GM12878 (cell line): ENCODE measurements at regions not wholly inside any gene's neighbourhood (a gene's known extent, or its start where the extent isn't known, plus 50 kb on each side); places are given as distances from the start of the nearest gene placed in this dataset.
"Not testable (repeated sequence)": the region's sequence is repeated elsewhere in the genome, so short reads cannot be mapped to it uniquely, and the experiment has no call there.

ENCODE experiments used
- ATAC-seq: fragments of 200-7000 bp; cut with Tn5 transposase; 3 replicates; pipeline ENCODE4 v1.9.1; 2020; ENCODE audit warnings: mild to moderate bottlenecking, moderate library complexity
- BruUV-seq: library from RNA; stranded (reverse); fragments of 400-500 nt; replicated peaks from 2 replicates; lab custom pipeline; 2021; lab: Mats Ljungman, UMichigan
- CTCF ChIA-PET: fragments of 300-600 bp; sonication (Branson Sonifier 250); formaldehyde crosslinking; extraction: SDS; loops from one replicate; lab custom pipeline; 2021; ENCODE audit warnings: inconsistent platforms; lab: Yijun Ruan, JAX
- POLR2A ChIA-PET: fragments of 350-600 bp; formaldehyde crosslinking; extraction: SDS; loops from one replicate; lab custom pipeline; 2021; ENCODE audit warnings: inconsistent platforms; lab: Charles Lee
- RAD21 ChIA-PET: fragments of 300-600 bp; sonication (Branson Sonifier 250); formaldehyde crosslinking; loops from one replicate; lab custom pipeline; 2023; ENCODE audit warnings: antibody characterized with exemption; ENCODE audit not compliant: unreplicated experiment; lab: Charles Lee
- SMC1A ChIA-PET: fragments of 300-600 bp; sonication (Branson Sonifier 250); formaldehyde crosslinking; loops from one replicate; lab custom pipeline; 2023; ENCODE audit not compliant: unreplicated experiment, uncharacterized antibody; lab: Charles Lee
- DNase-seq: peaks from one replicate; pipeline ENCODE4 v3.0.0-alpha.2; 2011; ENCODE audit warnings: low read depth, low spot score
- FAIRE-seq: peaks from 3 replicates; lab custom pipeline; 2011; peaks lifted over from hg19 to GRCh38; lab: Jason Lieb, UNC
- H2AFZ ChIP-seq: 2 replicates; pipeline ENCODE4 v1.6.0; 2011; ENCODE audit warnings: low read depth, low read length, control low read depth; ENCODE audit not compliant: control insufficient read depth
- H3K27ac ChIP-seq: 2 replicates; pipeline ENCODE4 v1.5.1; 2011; ENCODE audit warnings: control low read depth; ENCODE audit not compliant: control insufficient read depth, insufficient read depth
- H3K27me3 ChIP-seq, 2 experiments: replicated peaks in 1 of 2; 2 replicates each; pipeline versions ENCODE4 v1.6.0 to v1.6.1; 2011; ENCODE audit warnings: low read length in 1 of 2; ENCODE audit not compliant: control insufficient read depth in 2 of 2, insufficient read depth in 2 of 2
- H3K36me3 ChIP-seq, 2 experiments: 2 replicates each; pipeline ENCODE4 v1.5.1; 2011; ENCODE audit warnings: low read length in 1 of 2; ENCODE audit not compliant: control insufficient read depth in 2 of 2, insufficient read depth in 2 of 2
- H3K4me1 ChIP-seq: 2 replicates; pipeline ENCODE4 v1.6.1; 2011; ENCODE audit warnings: mild to moderate bottlenecking, low read length, moderate library complexity, mixed read lengths; ENCODE audit not compliant: control insufficient read depth, insufficient read depth
- H3K4me2 ChIP-seq: 2 replicates; pipeline ENCODE4 v1.6.0; 2011; ENCODE audit warnings: control low read depth; ENCODE audit not compliant: control insufficient read depth, insufficient read depth
- H3K4me3 ChIP-seq: fragments of 200-600 bp; sonication (generic); 2 replicates; pipeline ENCODE4 v1.5.1; 2016
- H3K79me2 ChIP-seq: 2 replicates; pipeline ENCODE4 v1.6.0; 2011; ENCODE audit warnings: low read length; ENCODE audit not compliant: control insufficient read depth, insufficient read depth
- H3K9ac ChIP-seq: 2 replicates; pipeline ENCODE4 v1.8.0; 2011; ENCODE audit warnings: low read length, control low read depth, mixed read lengths; ENCODE audit not compliant: control insufficient read depth, insufficient read depth
- H3K9me3 ChIP-seq: replicated peaks from 3 replicates; pipeline ENCODE4 v1.5.1; 2011; ENCODE audit warnings: mild to moderate bottlenecking, low read length; ENCODE audit not compliant: control insufficient read depth, insufficient read depth
- H4K20me1 ChIP-seq: 2 replicates; pipeline ENCODE4 v1.6.0; 2011; ENCODE audit not compliant: control insufficient read depth, insufficient read depth
- FOXM1 ChIP-seq: IDR thresholded peaks from 2 replicates; pipeline ENCODE4 v1.6.1; 2012; ENCODE audit warnings: low read depth, mild to moderate bottlenecking, inconsistent platforms, low read length, moderate library complexity
- IRF3 ChIP-seq: fragments of 450-650 bp; IDR thresholded peaks from 2 replicates; pipeline ENCODE4 v1.6.1; 2014; ENCODE audit warnings: mild to moderate bottlenecking
- LARP7 ChIP-seq: fragments of 450-650 bp; IDR thresholded peaks from 2 replicates; pipeline ENCODE4 v1.6.1; 2017; ENCODE audit warnings: mild to moderate bottlenecking
- MEF2A ChIP-seq: IDR thresholded peaks from 2 replicates; pipeline ENCODE4 v1.6.1; 2011; ENCODE audit warnings: low read depth, mild to moderate bottlenecking, low read length, moderate library complexity; ENCODE audit not compliant: insufficient read depth
- MLLT1 ChIP-seq: fragments of 450-650 bp; IDR thresholded peaks from 2 replicates; pipeline ENCODE4 v1.6.1; 2016; ENCODE audit warnings: mild to moderate bottlenecking
- POLR2AphosphoS2 ChIP-seq: IDR thresholded peaks from 2 replicates; pipeline ENCODE4 v1.6.1; 2011; ENCODE audit warnings: low read depth, mild to moderate bottlenecking, low read length, improper control_type of control experiment, moderate library complexity
- POU2F2 ChIP-seq: IDR thresholded peaks from 3 replicates; pipeline ENCODE4 v1.6.1; 2011; ENCODE audit warnings: low read depth, mild to moderate bottlenecking, low read length, borderline replicate concordance
- RAD51 ChIP-seq: fragments of 450-650 bp; IDR thresholded peaks from 2 replicates; pipeline ENCODE4 v1.6.1; 2016; ENCODE audit warnings: moderate library complexity, mild to moderate bottlenecking, inconsistent platforms
- RCOR1 ChIP-seq: conservative IDR thresholded peaks from 2 replicates; pipeline ENCODE4 v1.6.1; 2012; ENCODE audit warnings: low read depth, low read length, improper control_type of control experiment
- SP1 ChIP-seq: IDR thresholded peaks from one replicate; pipeline ENCODE4 v1.6.1; 2011; ENCODE audit warnings: low read depth, low read length
- SREBF2 ChIP-seq: IDR thresholded peaks from 2 replicates; pipeline ENCODE4 v1.6.1; 2012; ENCODE audit warnings: mild to moderate bottlenecking, low read length
- ZBED1 ChIP-seq: IDR thresholded peaks from 2 replicates; pipeline ENCODE4 v1.6.1; 2016; ENCODE audit warnings: borderline replicate concordance
- ZBTB40 ChIP-seq: fragments of 450-650 bp; IDR thresholded peaks from 2 replicates; pipeline ENCODE4 v1.6.1; 2016; ENCODE audit warnings: mild to moderate bottlenecking, moderate library complexity, borderline replicate concordance
- WGBS: methylation state at CpG from one replicate; pipeline ENCODE4 v1.1.6; 2016; ENCODE audit warnings: low lambda C conversion rate; ENCODE audit not compliant: insufficient replicate concordance, insufficient coverage; ENCODE audit errors: missing lambda C conversion rate; 5-methylcytosine and 5-hydroxymethylcytosine counted together
- in situ Hi-C: fragments of 300-500 bp; cut with MboI; formaldehyde crosslinking; loops from 9 replicates; pipeline ENCODE4 v1.14.3; 2018; ENCODE audit warnings: mixed read lengths
- intact Hi-C: fragments of 100-400 bp; cut with micrococcal nuclease; formaldehyde crosslinking; loops from one replicate; pipeline ENCODE4 v1.14.2; 2022; ENCODE audit not compliant: unreplicated experiment

- SMC1A ChIA-PET, ATAC-seq, H4K20me1 ChIP-seq, RAD21 ChIA-PET, H3K4me2 ChIP-seq, H3K4me1 ChIP-seq, H3K4me3 ChIP-seq, H3K79me2 ChIP-seq, H3K27me3 ChIP-seq, DNase-seq, CTCF ChIA-PET, H2AFZ ChIP-seq, H3K27ac ChIP-seq, in situ Hi-C loops, H3K36me3 ChIP-seq, FAIRE-seq, H3K9ac ChIP-seq, POLR2A ChIA-PET, intact Hi-C loops, BruUV-seq, H3K9me3 ChIP-seq: not testable (repeated sequence)
- WGBS: 32% methylated on average over 2 of the region's 3 CpGs
Measured at GRCh38 chr11:67824861-67825260, 150.4 kb upstream of the ALDH3B2 start.

GRCh38 chr11:67820081-67820480 is 145.7 kb upstream of the ALDH3B2 start:
- POLR2A ChIA-PET: no interaction called here
- no peak overlapping the region for H3K4me2 ChIP-seq
- 19% methylated on average over 9 of the region's 9 CpGs for WGBS
- TF ChIP-seq IRF3: no peak
- TF ChIP-seq RAD51: no peak
- TF ChIP-seq LARP7: no peak
- TF ChIP-seq SREBF2: no peak
- no peak for TF ChIP-seq MEF2A
- no peak for TF ChIP-seq FOXM1
- TF ChIP-seq ZBTB40: no peak
- TF ChIP-seq ZBED1: no peak
- TF ChIP-seq POU2F2: no peak
- TF ChIP-seq SP1: no peak
- TF ChIP-seq MLLT1: no peak
- TF ChIP-seq POLR2AphosphoS2: no peak
- TF ChIP-seq RCOR1: no peak

More at GRCh38 chr11:67820081-67820480, 145.7 kb upstream of the ALDH3B2 start:
- Histone ChIP-seq H3K36me3 (no peaks in the 10 kb centered on the region), H3K79me2 (no peaks in the 10 kb centered on the region), H3K9me3 (no peaks in the 10 kb centered on the region), H3K27me3 (no peaks in the 10 kb centered on the region; a peak in 1 of 4 replicates), H3K4me3 (no peak overlapping the region), H4K20me1 (no peaks in the 10 kb centered on the region), H3K4me1 (no peaks in the 10 kb centered on the region), H3K9ac (no peak overlapping the region), H2AFZ (no peak overlapping the region), H3K27ac (no peak overlapping the region)
- RAD21 ChIA-PET: no interaction called here
- DNase-seq (no peak), FAIRE-seq (no peak), ATAC-seq (no peak)
- CTCF ChIA-PET: no interaction called here
- intact Hi-C loops (no loop called here), in situ Hi-C loops (no loop called here)
- BruUV-seq: no TSS peak
- SMC1A ChIA-PET: no interaction called here
